Nephron progenitor cell (in vitro differentiated cells): ENCODE measurements at regions not wholly inside any gene's neighbourhood (a gene's known extent, or its start where the extent isn't known, plus 50 kb on each side); places are given as distances from the start of the nearest gene placed in this dataset.

ENCODE experiments used
- DNase-seq: peaks from one replicate; pipeline ENCODE4 v3.0.0; 2021
- H3K27ac Mint-ChIP-seq: 2 replicates; pipeline ENCODE4 v1.8.0; 2021; ENCODE audit warnings: mild to moderate bottlenecking, moderate library complexity, mixed read lengths
- H3K27me3 Mint-ChIP-seq: 2 replicates; pipeline ENCODE4 v1.8.0; 2021; ENCODE audit warnings: mild to moderate bottlenecking, low read depth, mixed read lengths; ENCODE audit not compliant: poor library complexity
- H3K36me3 Mint-ChIP-seq: 2 replicates; pipeline ENCODE4 v1.8.0; 2021; ENCODE audit warnings: low read depth, mixed read lengths
- H3K4me1 Mint-ChIP-seq: 2 replicates; pipeline ENCODE4 v1.8.0; 2021; ENCODE audit warnings: mixed read lengths
- H3K4me3 Mint-ChIP-seq: 2 replicates; pipeline ENCODE4 v1.8.0; 2021; ENCODE audit warnings: mild to moderate bottlenecking, moderate library complexity, mixed read lengths
- H3K9me3 Mint-ChIP-seq: 2 replicates; pipeline ENCODE4 v1.8.0; 2021; ENCODE audit warnings: mild to moderate bottlenecking, moderate library complexity, mixed read lengths
- TF ChIP-seq, protein P1 (sequence below): fragments of 200-600 bp; sonication (generic); IDR thresholded peaks from 2 replicates; pipeline ENCODE4 v1.5.0; 2021; ENCODE audit warnings: antibody characterized with exemption

DNA sequence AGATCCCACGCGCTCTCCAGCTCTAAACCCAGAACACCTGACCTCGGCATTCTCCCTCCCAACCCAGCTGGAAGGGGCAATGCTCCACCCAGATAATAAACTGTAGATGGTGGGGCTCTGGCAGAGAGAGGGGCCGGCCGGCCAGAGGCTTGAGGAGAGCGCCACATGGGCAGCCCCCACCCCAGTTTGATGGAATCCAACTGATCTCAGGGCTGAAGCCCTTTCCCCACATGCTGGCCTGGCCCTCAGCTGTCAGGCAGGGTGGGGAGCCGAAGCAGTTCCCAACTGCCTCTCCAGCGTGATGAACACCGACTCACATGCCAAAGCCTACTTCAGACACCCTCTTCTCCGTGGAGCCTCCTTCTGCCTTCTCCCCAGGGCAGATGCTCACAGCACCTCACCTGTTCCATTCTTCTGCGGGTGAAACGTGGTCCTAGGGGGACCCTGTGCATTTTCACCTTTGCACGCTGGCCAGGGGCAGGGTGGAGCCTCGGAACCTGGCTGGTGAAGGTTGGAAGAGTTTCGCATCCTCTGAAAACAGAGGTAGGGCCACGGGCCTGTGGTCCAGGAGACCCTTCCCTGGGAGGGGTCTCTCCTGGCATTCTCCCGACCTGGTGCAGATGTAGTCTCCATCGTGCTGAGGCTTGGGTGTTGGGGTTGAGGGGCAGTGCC is 65.7 kb upstream of the ZNF469 start:
- TF ChIP-seq, protein P1, sequence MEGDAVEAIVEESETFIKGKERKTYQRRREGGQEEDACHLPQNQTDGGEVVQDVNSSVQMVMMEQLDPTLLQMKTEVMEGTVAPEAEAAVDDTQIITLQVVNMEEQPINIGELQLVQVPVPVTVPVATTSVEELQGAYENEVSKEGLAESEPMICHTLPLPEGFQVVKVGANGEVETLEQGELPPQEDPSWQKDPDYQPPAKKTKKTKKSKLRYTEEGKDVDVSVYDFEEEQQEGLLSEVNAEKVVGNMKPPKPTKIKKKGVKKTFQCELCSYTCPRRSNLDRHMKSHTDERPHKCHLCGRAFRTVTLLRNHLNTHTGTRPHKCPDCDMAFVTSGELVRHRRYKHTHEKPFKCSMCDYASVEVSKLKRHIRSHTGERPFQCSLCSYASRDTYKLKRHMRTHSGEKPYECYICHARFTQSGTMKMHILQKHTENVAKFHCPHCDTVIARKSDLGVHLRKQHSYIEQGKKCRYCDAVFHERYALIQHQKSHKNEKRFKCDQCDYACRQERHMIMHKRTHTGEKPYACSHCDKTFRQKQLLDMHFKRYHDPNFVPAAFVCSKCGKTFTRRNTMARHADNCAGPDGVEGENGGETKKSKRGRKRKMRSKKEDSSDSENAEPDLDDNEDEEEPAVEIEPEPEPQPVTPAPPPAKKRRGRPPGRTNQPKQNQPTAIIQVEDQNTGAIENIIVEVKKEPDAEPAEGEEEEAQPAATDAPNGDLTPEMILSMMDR = no peak
- H3K27ac Mint-ChIP-seq = no peak overlapping the region

DNA sequence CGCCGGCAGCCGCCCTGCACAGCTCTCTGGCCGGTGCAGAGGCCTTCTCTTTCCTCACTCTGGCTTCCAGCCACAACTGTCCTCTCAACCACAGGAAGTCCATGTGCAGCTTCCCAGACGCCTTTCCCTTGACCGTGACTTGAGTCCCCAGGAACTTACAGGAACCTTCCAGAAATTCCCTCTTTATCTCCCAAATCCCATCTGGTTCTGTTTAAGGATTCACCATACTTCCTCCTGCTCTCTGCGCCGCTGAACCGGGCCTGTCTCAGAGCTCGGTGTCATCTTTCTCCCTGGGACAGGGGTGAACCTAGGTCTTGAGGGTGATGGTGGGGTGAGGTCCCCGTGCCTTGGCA is 65.2 kb upstream of the ZNF469 start:
- Mint-ChIP-seq H3K4me3 (peak overlapping the region; percentile 5), H3K27ac (no peak overlapping the region), H3K27me3 (peaks cover 8% of the 10 kb centered on the region), H3K4me1 (peaks cover 21% of the 10 kb centered on the region), H3K9me3 (peaks cover 6% of the 10 kb centered on the region), H3K36me3 (peaks cover under 1% of the 10 kb centered on the region)
- DNase-seq = no peak
- TF ChIP-seq, protein P1 = no peak

More for the DNA sequence above, 65.7 kb upstream of the ZNF469 start:
- Mint-ChIP-seq H3K4me3 (no peak overlapping the region), H3K36me3 (peaks cover 5% of the 10 kb centered on the region), H3K4me1 (peaks cover 21% of the 10 kb centered on the region), H3K27me3 (peaks cover 12% of the 10 kb centered on the region), H3K9me3 (peaks cover 11% of the 10 kb centered on the region)
- DNase-seq = no peak

DNA sequence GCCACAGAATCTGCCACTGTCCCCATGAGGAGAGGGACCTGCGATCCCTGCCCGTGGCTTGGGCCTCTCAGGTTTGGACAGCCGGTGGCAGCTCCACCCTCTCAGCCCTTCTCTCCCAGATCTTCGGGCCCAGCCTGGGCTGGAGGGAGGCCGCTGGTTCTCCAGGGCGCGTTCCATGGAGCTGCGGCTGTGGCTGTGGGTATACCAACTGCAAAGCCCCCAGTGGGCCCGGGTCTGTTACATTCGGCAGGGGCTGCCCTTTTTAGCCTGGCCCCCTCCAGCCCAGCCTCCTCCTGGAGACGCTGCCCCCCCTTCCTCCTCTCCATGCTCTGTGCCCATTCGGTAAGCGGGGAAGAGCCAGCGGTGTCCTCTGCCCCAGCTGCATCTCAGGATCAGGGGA is 64.7 kb upstream of the ZNF469 start:
- Mint-ChIP-seq H3K27me3 (peaks cover 8% of the 10 kb centered on the region), H3K4me3 (no peak overlapping the region), H3K27ac (no peak overlapping the region), H3K36me3 (no peaks in the 10 kb centered on the region), H3K9me3 (peaks cover 3% of the 10 kb centered on the region), H3K4me1 (peaks cover 21% of the 10 kb centered on the region)
- no peak for DNase-seq
- TF ChIP-seq, protein P1 = no peak

DNA sequence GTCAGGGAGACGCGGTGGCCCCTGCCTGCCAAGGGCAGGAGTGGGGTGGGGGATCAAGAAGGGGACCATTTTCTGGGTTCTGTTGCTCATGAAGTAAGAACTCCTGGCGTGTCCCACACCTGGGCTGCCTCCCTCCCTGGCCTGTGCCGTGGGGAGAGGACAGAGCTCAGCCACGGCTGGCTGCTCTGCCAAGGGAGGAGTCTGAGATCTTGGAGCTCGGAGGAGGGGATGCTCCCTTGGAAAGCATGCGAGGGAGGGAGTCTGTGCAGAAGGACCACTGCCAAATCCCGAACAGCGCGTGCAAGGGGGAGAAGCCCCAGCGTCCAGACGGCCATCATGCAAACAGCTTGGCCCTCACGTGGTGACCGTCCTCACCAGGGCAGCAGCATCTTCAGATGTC is 64.2 kb upstream of the ZNF469 start:
- no peak overlapping the region for H3K27ac Mint-ChIP-seq

DNA sequence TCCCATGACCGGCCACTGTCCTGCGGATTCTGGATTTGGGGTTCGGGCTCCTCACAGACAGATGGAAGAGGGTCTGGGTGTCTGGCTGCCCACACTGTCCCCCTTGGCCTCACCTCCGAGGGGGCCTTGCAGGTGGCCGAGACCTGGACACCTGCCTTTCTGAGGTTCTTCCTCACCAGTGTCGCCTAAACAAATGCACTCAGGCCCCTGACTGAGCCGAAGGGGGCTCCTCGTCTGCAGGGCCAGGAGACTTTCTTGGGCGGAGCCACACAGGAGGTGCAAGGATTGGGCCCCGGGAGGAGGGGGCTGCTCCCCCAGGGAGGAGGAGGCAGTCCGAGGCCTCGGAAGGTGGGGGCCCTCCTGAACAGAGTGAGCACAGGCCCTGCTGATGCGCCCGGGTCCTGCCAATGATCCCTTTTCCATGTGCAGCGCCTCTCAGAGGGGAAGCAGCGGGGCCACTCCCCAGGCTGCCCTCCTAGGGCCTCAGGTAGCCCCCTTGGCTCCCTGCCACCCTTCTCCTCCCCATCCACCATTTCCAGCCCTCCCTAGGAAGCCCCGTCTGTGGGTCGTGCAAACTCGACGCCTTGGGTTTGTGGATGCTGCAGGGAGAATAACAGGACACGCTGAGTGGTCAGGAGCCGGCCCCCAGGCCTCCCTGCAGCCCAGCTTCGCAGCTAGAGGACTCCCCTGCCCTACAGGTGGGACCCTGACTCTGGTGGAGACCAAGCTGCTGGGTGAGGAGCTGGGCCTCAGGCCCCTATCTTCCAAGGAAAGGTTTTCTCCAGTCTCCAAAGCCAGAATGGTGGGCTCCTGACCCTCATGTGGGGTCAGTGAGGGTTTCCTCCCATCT is 63.4 kb upstream of the ZNF469 start:
- H3K36me3 Mint-ChIP-seq = no peaks in the 10 kb centered on the region
- no peak for DNase-seq
- peaks cover 21% of the 10 kb centered on the region for H3K4me1 Mint-ChIP-seq
- no peaks in the 10 kb centered on the region for H3K9me3 Mint-ChIP-seq
- H3K27ac Mint-ChIP-seq = no peak overlapping the region
- TF ChIP-seq, protein P1 = no peak
- no peak overlapping the region for H3K4me3 Mint-ChIP-seq
- peaks cover 3% of the 10 kb centered on the region for H3K27me3 Mint-ChIP-seq

More for the DNA sequence above, 64.2 kb upstream of the ZNF469 start:
- H3K36me3 Mint-ChIP-seq = no peaks in the 10 kb centered on the region
- no peak for DNase-seq
- H3K4me3 Mint-ChIP-seq = no peak overlapping the region
- H3K4me1 Mint-ChIP-seq = peaks cover 21% of the 10 kb centered on the region
- H3K27me3 Mint-ChIP-seq = peaks cover 4% of the 10 kb centered on the region
- no peaks in the 10 kb centered on the region for H3K9me3 Mint-ChIP-seq
- TF ChIP-seq, protein P1 = no peak
